Kidney (tissue), 13 donors: ENCODE measurements at regions not wholly inside any gene's neighbourhood (a gene's known extent, or its start where the extent isn't known, plus 50 kb on each side); places are given as distances from the start of the nearest gene placed in this dataset.
A peak's percentile ranks its signal among the peaks of the same experiment; 100 is the strongest.

Source experiments
- DNase-seq, 5 donors: peaks; one replicate each; pipeline ENCODE4 v3.0.0-alpha.2; 2013 to 2020
- FAIRE-seq: peaks from 2 replicates; lab custom pipeline; 2012; peaks lifted over from hg19 to GRCh38; lab: Jason Lieb, UNC
- H3K27ac ChIP-seq, 2 donors: one replicate each; pipeline ENCODE4 v1.7.0; 2013; ENCODE audit warnings: low read depth in 2 of 2, low read length in 2 of 2, inconsistent platforms in 1 of 2
- H3K27me3 ChIP-seq: one replicate; pipeline ENCODE4 v1.7.1; 2013; ENCODE audit warnings: low read length, inconsistent platforms; ENCODE audit not compliant: control insufficient read depth, insufficient read depth
- H3K36me3 ChIP-seq, 3 donors: one replicate each; pipeline versions ENCODE4 v1.7.0 to v1.7.1; 2013; ENCODE audit warnings: low read length in 3 of 3, control low read depth in 1 of 3, inconsistent platforms in 1 of 3; ENCODE audit not compliant: insufficient read depth in 3 of 3, control insufficient read depth in 2 of 3
- H3K4me1 ChIP-seq, 3 donors: one replicate each; pipeline versions ENCODE4 v1.7.0 to v1.7.1; 2013; ENCODE audit warnings: low read length in 3 of 3, inconsistent platforms in 1 of 3, low read depth in 1 of 3; ENCODE audit not compliant: control insufficient read depth in 2 of 3, insufficient read depth in 2 of 3
- H3K4me3 ChIP-seq, 3 donors: one replicate each; pipeline versions ENCODE4 v1.7.0 to v1.8.1; 2013; ENCODE audit warnings: low read length in 3 of 3, control low read depth in 1 of 3, inconsistent platforms in 1 of 3
- H3K9ac ChIP-seq, 3 donors: one replicate each; pipeline versions ENCODE4 v1.7.0 to v1.7.1; 2013; ENCODE audit warnings: low read length in 3 of 3, control low read depth in 1 of 3, inconsistent platforms in 1 of 3
- H3K9me3 ChIP-seq, 3 donors: one replicate each; pipeline versions ENCODE4 v1.7.0 to v1.7.1; 2013; ENCODE audit warnings: low read length in 3 of 3, control low read depth in 1 of 3, inconsistent platforms in 1 of 3; ENCODE audit not compliant: control insufficient read depth in 2 of 3, insufficient read depth in 1 of 3
- intact Hi-C: fragments of 100-400 bp; cut with DNase I; formaldehyde crosslinking; loops from one replicate; pipeline ENCODE4 v1.11.1; 2022
- TF ChIP-seq, protein P1 (sequence below): IDR thresholded peaks from 3 replicates; pipeline ENCODE4 v1.5.1; 2012; ENCODE audit warnings: mild to moderate bottlenecking, moderate library complexity, borderline replicate concordance; ENCODE audit not compliant: insufficient read depth; ENCODE audit errors: extremely low read depth
- donor health status: control.
- donor health status: control.
- donor health status: control.
- donor health status: control.
- donor health status: control.
- donor health status: DM: yes; HTN: yes; CAD: no.
- donor health status: Normal renal cell carcinoma (clear cell type).

DNA sequence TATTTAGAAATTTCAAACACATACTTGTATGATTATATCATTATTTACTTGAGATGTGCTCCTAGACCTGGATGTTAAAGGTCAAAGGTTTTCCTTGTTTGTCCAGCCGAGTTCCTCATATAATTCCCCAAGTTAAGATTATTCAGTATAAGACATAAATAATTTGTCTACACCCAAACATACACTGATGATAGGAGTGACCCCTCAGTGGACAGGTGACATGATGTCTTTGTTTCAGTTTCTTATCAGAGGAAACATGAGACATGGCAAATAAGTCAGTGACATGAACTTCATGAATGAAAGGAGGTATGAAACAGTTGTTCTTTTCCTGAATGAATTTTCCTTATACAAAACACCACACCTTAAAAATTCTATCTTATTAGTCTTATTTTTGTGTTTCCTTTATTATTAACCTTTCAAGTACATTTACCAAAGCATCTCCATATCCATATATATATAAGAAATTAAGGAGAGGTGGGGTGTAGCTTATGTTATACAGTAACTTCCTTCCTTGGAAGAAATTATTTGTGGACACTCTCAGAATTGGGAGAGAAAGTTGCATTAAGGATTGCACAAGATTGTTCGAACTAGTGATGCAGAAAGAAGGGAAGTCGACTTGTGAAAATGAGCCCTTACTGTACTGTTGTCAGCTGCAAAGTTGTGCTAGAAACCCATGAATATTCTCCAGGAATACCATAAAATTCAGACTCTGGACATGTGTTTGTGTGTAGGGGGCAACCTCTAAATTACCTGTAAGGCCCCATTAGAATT lies 60.5 kb downstream of the POM121L12 start:
- Histone ChIP-seq H3K9ac (no peak overlapping the region), H3K27me3 (no peaks in the 10 kb centered on the region), H3K36me3 (no peaks in the 10 kb centered on the region), H3K4me1 (no peaks in the 10 kb centered on the region), H3K4me3 (no peak overlapping the region), H3K9me3 (no peaks in the 10 kb centered on the region), H3K27ac (no peak overlapping the region)
- TF ChIP-seq, protein P1, sequence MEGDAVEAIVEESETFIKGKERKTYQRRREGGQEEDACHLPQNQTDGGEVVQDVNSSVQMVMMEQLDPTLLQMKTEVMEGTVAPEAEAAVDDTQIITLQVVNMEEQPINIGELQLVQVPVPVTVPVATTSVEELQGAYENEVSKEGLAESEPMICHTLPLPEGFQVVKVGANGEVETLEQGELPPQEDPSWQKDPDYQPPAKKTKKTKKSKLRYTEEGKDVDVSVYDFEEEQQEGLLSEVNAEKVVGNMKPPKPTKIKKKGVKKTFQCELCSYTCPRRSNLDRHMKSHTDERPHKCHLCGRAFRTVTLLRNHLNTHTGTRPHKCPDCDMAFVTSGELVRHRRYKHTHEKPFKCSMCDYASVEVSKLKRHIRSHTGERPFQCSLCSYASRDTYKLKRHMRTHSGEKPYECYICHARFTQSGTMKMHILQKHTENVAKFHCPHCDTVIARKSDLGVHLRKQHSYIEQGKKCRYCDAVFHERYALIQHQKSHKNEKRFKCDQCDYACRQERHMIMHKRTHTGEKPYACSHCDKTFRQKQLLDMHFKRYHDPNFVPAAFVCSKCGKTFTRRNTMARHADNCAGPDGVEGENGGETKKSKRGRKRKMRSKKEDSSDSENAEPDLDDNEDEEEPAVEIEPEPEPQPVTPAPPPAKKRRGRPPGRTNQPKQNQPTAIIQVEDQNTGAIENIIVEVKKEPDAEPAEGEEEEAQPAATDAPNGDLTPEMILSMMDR: no peak
- FAIRE-seq (no peak), DNase-seq (peak in 1 of 5 donors; percentile 15)
- intact Hi-C loops: no loop called here

DNA sequence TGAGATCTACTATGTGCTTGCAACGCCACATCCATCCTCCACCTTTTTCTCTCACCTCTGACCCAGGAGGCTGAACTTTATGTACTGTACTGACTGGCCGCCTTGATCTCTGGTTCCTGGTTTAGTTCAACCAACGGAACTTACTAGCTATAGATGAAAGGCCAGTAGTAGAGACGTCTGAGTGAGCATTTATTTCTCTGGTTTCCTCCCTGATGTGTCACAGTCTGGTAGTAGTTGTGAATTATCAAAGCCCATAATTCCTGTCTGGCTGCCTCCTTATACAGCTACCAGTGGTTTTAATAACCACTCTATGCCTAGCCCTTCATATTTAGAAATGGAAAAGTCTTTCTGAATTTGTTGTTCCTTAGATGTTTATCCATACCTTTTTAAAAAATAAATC lies 64.7 kb downstream of the POM121L12 start:
- no peak for FAIRE-seq

DNA sequence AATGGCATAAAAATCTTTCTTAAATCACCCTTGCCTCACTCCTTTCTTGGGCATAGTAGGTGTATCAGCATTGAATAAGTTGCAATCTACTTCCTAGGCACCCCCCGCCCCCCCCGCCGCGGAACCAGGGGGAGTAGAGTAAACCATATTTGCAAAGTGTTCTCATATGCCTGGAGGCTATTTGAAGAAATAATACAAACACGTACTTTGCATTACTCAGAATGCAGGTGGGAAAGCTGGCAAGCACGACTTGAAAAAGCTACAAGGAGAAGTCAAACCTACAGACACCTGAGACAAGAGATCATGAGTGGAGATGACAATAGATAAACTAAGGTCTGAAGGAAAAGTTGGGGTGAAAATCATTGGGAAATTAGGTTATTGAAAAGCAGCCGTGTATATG lies 65.6 kb downstream of the POM121L12 start:
- no peak for DNase-seq
- FAIRE-seq: no peak
- intact Hi-C loops: no loop called here
- Histone ChIP-seq H3K4me1 (no peaks in the 10 kb centered on the region), H3K4me3 (no peak overlapping the region), H3K27me3 (no peaks in the 10 kb centered on the region), H3K9me3 (no peaks in the 10 kb centered on the region), H3K27ac (no peak overlapping the region), H3K9ac (no peak overlapping the region), H3K36me3 (no peaks in the 10 kb centered on the region)
- TF ChIP-seq, protein P1: no peak

More for the DNA sequence above, 64.7 kb downstream of the POM121L12 start:
- TF ChIP-seq, protein P1: no peak
- no peaks in the 10 kb centered on the region for H3K27me3 ChIP-seq
- DNase-seq: no peak
- no peaks in the 10 kb centered on the region for H3K4me1 ChIP-seq
- H3K36me3 ChIP-seq: no peaks in the 10 kb centered on the region
- H3K4me3 ChIP-seq: no peak overlapping the region
- no peaks in the 10 kb centered on the region for H3K9me3 ChIP-seq
- intact Hi-C loops: no loop called here
- H3K27ac ChIP-seq: no peak overlapping the region
- H3K9ac ChIP-seq: no peak overlapping the region

DNA sequence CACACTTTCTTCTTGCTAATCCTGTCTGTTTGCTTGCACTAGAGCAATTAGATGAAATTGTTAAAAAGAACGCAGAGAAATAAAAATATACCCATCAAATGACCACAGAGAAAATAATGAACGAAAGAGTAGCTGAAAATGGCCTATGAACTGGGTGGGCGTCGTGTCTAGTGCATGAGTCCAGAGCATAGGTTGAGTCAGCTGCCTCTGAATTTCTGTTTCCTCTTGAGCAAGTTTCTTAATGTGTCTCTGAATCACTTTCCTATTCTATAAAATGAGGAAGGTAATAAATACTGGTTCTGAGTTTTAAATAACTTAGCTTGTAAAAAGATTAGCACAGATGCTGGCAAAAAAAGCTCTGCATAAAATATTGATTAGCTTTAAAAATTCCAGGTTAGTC lies 75.0 kb downstream of the POM121L12 start:
- Histone ChIP-seq H3K27ac (no peak overlapping the region), H3K4me3 (no peak overlapping the region), H3K9ac (no peak overlapping the region), H3K36me3 (no peaks in the 10 kb centered on the region), H3K4me1 (no peaks in the 10 kb centered on the region), H3K9me3 (no peaks in the 10 kb centered on the region), H3K27me3 (no peaks in the 10 kb centered on the region)
- DNase-seq: no peak
- intact Hi-C loops: no loop called here
- TF ChIP-seq, protein P1: no peak
- no peak for FAIRE-seq
